Stimulated activated naive B cell treated with anti-CD40 and anti-IgM and Interleukin-4, amounts not matched to agents 10 μg/mL and 1 μg/mL and 100 μg/mL, for 72 hours (primary cell): ENCODE measurements at regions not wholly inside any gene's neighbourhood (a gene's known extent, or its start where the extent isn't known, plus 50 kb on each side); places are given as distances from the start of the nearest gene placed in this dataset.
A peak's percentile ranks its signal among the peaks of the same experiment; 100 is the strongest.

Experiments used
- ATAC-seq, 2 donors: fragments of 150-1000 bp; cut with Tn5 transposase; replicated peaks; 2 replicates each; pipeline ENCODE4 v1.10.0; 2021; ENCODE audit warnings: moderate library complexity in 1 of 2
- DNase-seq: peaks from one replicate; pipeline ENCODE4 v3.0.0; 2021
- H3K27ac Mint-ChIP-seq: one replicate; pipeline ENCODE4 v1.8.0; 2022; ENCODE audit warnings: mild to moderate bottlenecking, mixed read lengths
- H3K27me3 Mint-ChIP-seq, 2 donors: one replicate each; pipeline ENCODE4 v1.8.0; 2022; ENCODE audit warnings: mixed read lengths in 2 of 2
- H3K36me3 Mint-ChIP-seq, 2 donors: one replicate each; pipeline ENCODE4 v1.8.0; 2022; ENCODE audit warnings: mixed read lengths in 2 of 2, mild to moderate bottlenecking in 1 of 2
- H3K4me1 Mint-ChIP-seq, 2 donors: one replicate each; pipeline ENCODE4 v1.8.0; 2022; ENCODE audit warnings: mixed read lengths in 2 of 2, mild to moderate bottlenecking in 1 of 2
- H3K4me3 Mint-ChIP-seq, 2 donors: one replicate each; pipeline ENCODE4 v1.8.0; 2022; ENCODE audit warnings: mild to moderate bottlenecking in 2 of 2, mixed read lengths in 2 of 2, moderate library complexity in 1 of 2
- H3K9me3 Mint-ChIP-seq, 2 donors: one replicate each; pipeline ENCODE4 v1.8.0; 2022; ENCODE audit warnings: mixed read lengths in 2 of 2, mild to moderate bottlenecking in 1 of 2

GRCh38 chr1:90534663-90535295, 182.3 kb downstream of the BARHL2 start:
- no peaks in the 10 kb centered on the region for H3K4me1 Mint-ChIP-seq
- H3K4me3 Mint-ChIP-seq: no peak overlapping the region
- DNase-seq: no peak
- H3K27me3 Mint-ChIP-seq: peaks cover 0 to 4% of the 10 kb centered on the region in 2 donors
- no peak overlapping the region for H3K27ac Mint-ChIP-seq
- H3K36me3 Mint-ChIP-seq: no peaks in the 10 kb centered on the region
- no peak for ATAC-seq
- H3K9me3 Mint-ChIP-seq: no peaks in the 10 kb centered on the region

- Mint-ChIP-seq H3K36me3 (no peaks in the 10 kb centered on the region), H3K4me1 (no peaks in the 10 kb centered on the region), H3K4me3 (no peak overlapping the region), H3K27me3 (peaks cover 0 to 4% of the 10 kb centered on the region in 2 donors), H3K27ac (no peak overlapping the region), H3K9me3 (no peaks in the 10 kb centered on the region)
- DNase-seq: no peak
- ATAC-seq: no peak
Observed at GRCh38 chr1:90534116-90534515, 183.0 kb downstream of the BARHL2 start.

GRCh38 chr1:90526954-90527353, 190.1 kb downstream of the BARHL2 start:
- H3K36me3 Mint-ChIP-seq: no peaks in the 10 kb centered on the region
- no peak overlapping the region for H3K27ac Mint-ChIP-seq
- H3K9me3 Mint-ChIP-seq: peaks cover 3 to 11% of the 10 kb centered on the region in 2 donors
- H3K4me3 Mint-ChIP-seq: no peak overlapping the region
- no peaks in the 10 kb centered on the region for H3K27me3 Mint-ChIP-seq
- ATAC-seq (no peak), DNase-seq (no peak)
- no peaks in the 10 kb centered on the region for H3K4me1 Mint-ChIP-seq

- Mint-ChIP-seq H3K4me1 (no peaks in the 10 kb centered on the region), H3K4me3 (no peak overlapping the region), H3K9me3 (peaks cover 5 to 15% of the 10 kb centered on the region in 2 donors), H3K27me3 (peaks cover 0 to 6% of the 10 kb centered on the region in 2 donors), H3K27ac (no peak overlapping the region), H3K36me3 (no peaks in the 10 kb centered on the region)
- DNase-seq: no peak
- no peak for ATAC-seq
Observed at GRCh38 chr1:90522432-90522831, 194.7 kb downstream of the BARHL2 start.

GRCh38 chr1:90513956-90514355, 203.1 kb downstream of the BARHL2 start:
- no peaks in the 10 kb centered on the region for H3K36me3 Mint-ChIP-seq
- DNase-seq: no peak
- ATAC-seq: no peak
- H3K27me3 Mint-ChIP-seq: peaks cover 8 to 19% of the 10 kb centered on the region in 2 donors
- no peaks in the 10 kb centered on the region for H3K4me1 Mint-ChIP-seq
- H3K4me3 Mint-ChIP-seq: no peak overlapping the region
- peaks cover 4% of the 10 kb centered on the region in 2 donors for H3K9me3 Mint-ChIP-seq
- H3K27ac Mint-ChIP-seq: no peak overlapping the region

GRCh38 chr1:90512441-90512840, 204.7 kb downstream of the BARHL2 start:
- peaks cover 8 to 13% of the 10 kb centered on the region in 2 donors for H3K27me3 Mint-ChIP-seq
- H3K4me3 Mint-ChIP-seq: no peak overlapping the region
- no peak for ATAC-seq
- no peaks in the 10 kb centered on the region for H3K4me1 Mint-ChIP-seq
- H3K36me3 Mint-ChIP-seq: no peaks in the 10 kb centered on the region
- H3K27ac Mint-ChIP-seq: no peak overlapping the region
- DNase-seq: no peak
- peaks cover 0 to 3% of the 10 kb centered on the region in 2 donors for H3K9me3 Mint-ChIP-seq

GRCh38 chr1:90510143-90510542, 207.0 kb downstream of the BARHL2 start:
- Mint-ChIP-seq H3K4me3 (no peak overlapping the region), H3K4me1 (no peaks in the 10 kb centered on the region), H3K36me3 (no peaks in the 10 kb centered on the region), H3K9me3 (peaks cover 0 to 3% of the 10 kb centered on the region in 2 donors), H3K27me3 (peaks cover 5 to 8% of the 10 kb centered on the region in 2 donors), H3K27ac (no peak overlapping the region)
- DNase-seq: no peak
- ATAC-seq: no peak

GRCh38 chr1:90509225-90510048, 207.7 kb downstream of the BARHL2 start:
- peak; percentile 41 to 60 for ATAC-seq
- H3K4me1 Mint-ChIP-seq: no peaks in the 10 kb centered on the region
- peaks cover 5 to 8% of the 10 kb centered on the region in 2 donors for H3K27me3 Mint-ChIP-seq
- no peak for DNase-seq
- H3K4me3 Mint-ChIP-seq: no peak overlapping the region
- H3K36me3 Mint-ChIP-seq: no peaks in the 10 kb centered on the region
- H3K9me3 Mint-ChIP-seq: peaks cover 0 to 3% of the 10 kb centered on the region in 2 donors
- no peak overlapping the region for H3K27ac Mint-ChIP-seq

GRCh38 chr1:90508376-90509167, 208.5 kb downstream of the BARHL2 start:
- Mint-ChIP-seq H3K9me3 (peaks cover 0 to 1% of the 10 kb centered on the region in 2 donors), H3K4me3 (no peak overlapping the region), H3K4me1 (no peaks in the 10 kb centered on the region), H3K27me3 (peaks cover 2% of the 10 kb centered on the region in 2 donors), H3K36me3 (no peaks in the 10 kb centered on the region), H3K27ac (no peak overlapping the region)
- no peak for DNase-seq
- peak in 1 of 2 donors; percentile 36 for ATAC-seq

- Mint-ChIP-seq H3K36me3 (no peaks in the 10 kb centered on the region), H3K4me3 (no peak overlapping the region), H3K9me3 (no peaks in the 10 kb centered on the region), H3K27me3 (peaks cover 0 to 3% of the 10 kb centered on the region in 2 donors), H3K27ac (no peak overlapping the region), H3K4me1 (no peaks in the 10 kb centered on the region)
- DNase-seq (no peak), ATAC-seq (no peak)
Observed at GRCh38 chr1:90507173-90507572, 209.9 kb downstream of the BARHL2 start.

- Mint-ChIP-seq H3K9me3 (no peaks in the 10 kb centered on the region), H3K36me3 (no peaks in the 10 kb centered on the region), H3K4me1 (no peaks in the 10 kb centered on the region), H3K4me3 (no peak overlapping the region), H3K27me3 (peaks cover 3 to 8% of the 10 kb centered on the region in 2 donors), H3K27ac (no peak overlapping the region)
- ATAC-seq (no peak), DNase-seq (no peak)
Observed at GRCh38 chr1:90505806-90506205, 211.3 kb downstream of the BARHL2 start.

- no peak for ATAC-seq
- Mint-ChIP-seq H3K4me1 (no peaks in the 10 kb centered on the region), H3K27ac (no peak overlapping the region), H3K27me3 (peaks cover 3 to 8% of the 10 kb centered on the region in 2 donors), H3K36me3 (no peaks in the 10 kb centered on the region), H3K4me3 (no peak overlapping the region), H3K9me3 (no peaks in the 10 kb centered on the region)
- no peak for DNase-seq
Observed at GRCh38 chr1:90504509-90504908, 212.6 kb downstream of the BARHL2 start.

GRCh38 chr1:90502696-90503095, 214.4 kb downstream of the BARHL2 start:
- Mint-ChIP-seq H3K27ac (no peak overlapping the region), H3K4me1 (no peaks in the 10 kb centered on the region), H3K36me3 (no peaks in the 10 kb centered on the region), H3K27me3 (peaks cover 3 to 8% of the 10 kb centered on the region in 2 donors), H3K4me3 (no peak overlapping the region), H3K9me3 (no peaks in the 10 kb centered on the region)
- DNase-seq (no peak), ATAC-seq (no peak)

- H3K36me3 Mint-ChIP-seq: no peaks in the 10 kb centered on the region
- H3K27me3 Mint-ChIP-seq: peaks cover 3 to 8% of the 10 kb centered on the region in 2 donors
- no peak overlapping the region for H3K27ac Mint-ChIP-seq
- DNase-seq: no peak
- H3K9me3 Mint-ChIP-seq: no peaks in the 10 kb centered on the region
- H3K4me3 Mint-ChIP-seq: no peak overlapping the region
- no peak for ATAC-seq
- H3K4me1 Mint-ChIP-seq: no peaks in the 10 kb centered on the region
Observed at GRCh38 chr1:90502194-90502593, 214.9 kb downstream of the BARHL2 start.
